Thymus (tissue), 11 donors: ENCODE measurements at regions not wholly inside any gene's neighbourhood (a gene's known extent, or its start where the extent isn't known, plus 50 kb on each side); places are given as distances from the start of the nearest gene placed in this dataset.

Source experiments
- DNase-seq, 9 donors: peaks; one replicate each; pipeline ENCODE4 v3.0.0-alpha.2; 2013; ENCODE audit warnings: low spot score in 9 of 9, low read depth in 6 of 9, missing footprints in 1 of 9
- H3K27ac ChIP-seq, 2 donors: one replicate each; pipeline ENCODE4 v1.5.1; 2013; ENCODE audit warnings: control low read depth in 1 of 2, low read depth in 1 of 2, low read length in 1 of 2, mild to moderate bottlenecking in 1 of 2, moderate library complexity in 1 of 2
- H3K27me3 ChIP-seq, 2 donors: one replicate each; pipeline ENCODE4 v1.5.1; 2013; ENCODE audit warnings: low read length in 1 of 2; ENCODE audit not compliant: control insufficient read depth in 2 of 2, insufficient read depth in 1 of 2
- H3K36me3 ChIP-seq, 2 donors: one replicate each; pipeline ENCODE4 v1.5.1; 2013; ENCODE audit warnings: low read length in 1 of 2, mild to moderate bottlenecking in 1 of 2, moderate library complexity in 1 of 2; ENCODE audit not compliant: control insufficient read depth in 2 of 2, insufficient read depth in 2 of 2
- H3K4me1 ChIP-seq, 2 donors: one replicate each; pipeline ENCODE4 v1.5.1; 2013; ENCODE audit warnings: low read length in 2 of 2; ENCODE audit not compliant: control insufficient read depth in 2 of 2, insufficient read depth in 2 of 2
- H3K4me3 ChIP-seq, 2 donors: one replicate each; pipeline ENCODE4 v1.5.1; 2013; ENCODE audit warnings: low read length in 2 of 2, control low read depth in 1 of 2, mild to moderate bottlenecking in 1 of 2
- H3K9me3 ChIP-seq, 2 donors: one replicate each; pipeline ENCODE4 v1.5.1; 2013; ENCODE audit warnings: low read length in 1 of 2, mild to moderate bottlenecking in 1 of 2; ENCODE audit not compliant: control insufficient read depth in 2 of 2, insufficient read depth in 1 of 2
- WGBS: extraction: QIAGEN DNeasy Blood & Tissue Kit; methylation state at CpG from one replicate; pipeline ENCODE4 v1.1.7; 2013; 5-methylcytosine and 5-hydroxymethylcytosine counted together
- donor health status: healthy.

DNA sequence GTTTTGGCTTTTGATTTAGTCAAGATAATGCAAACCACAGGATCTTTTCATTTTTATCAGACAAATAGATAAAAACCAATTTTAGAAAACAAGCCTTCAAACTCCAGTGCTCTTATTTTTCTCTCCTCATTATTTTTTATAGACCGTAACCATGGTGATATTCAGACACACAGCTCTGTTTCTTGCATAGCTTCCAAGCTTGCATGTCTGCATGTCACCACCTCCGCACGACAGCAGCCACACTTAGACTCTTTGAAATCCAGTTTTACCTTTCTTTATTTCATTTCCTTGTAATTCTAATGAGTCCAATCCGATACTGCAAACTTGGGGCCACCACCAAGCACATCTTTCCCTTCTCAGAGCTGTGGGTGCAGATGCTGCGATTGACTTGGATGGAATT is 94.3 kb upstream of the GPM6A start:
- no peak for DNase-seq
- 93% methylated on average over 5 of the region's 5 CpGs for WGBS
- Histone ChIP-seq H3K36me3 (no peaks in the 10 kb centered on the region), H3K27me3 (no peaks in the 10 kb centered on the region), H3K4me1 (no peaks in the 10 kb centered on the region), H3K9me3 (no peaks in the 10 kb centered on the region), H3K4me3 (no peak overlapping the region), H3K27ac (no peak overlapping the region)

DNA sequence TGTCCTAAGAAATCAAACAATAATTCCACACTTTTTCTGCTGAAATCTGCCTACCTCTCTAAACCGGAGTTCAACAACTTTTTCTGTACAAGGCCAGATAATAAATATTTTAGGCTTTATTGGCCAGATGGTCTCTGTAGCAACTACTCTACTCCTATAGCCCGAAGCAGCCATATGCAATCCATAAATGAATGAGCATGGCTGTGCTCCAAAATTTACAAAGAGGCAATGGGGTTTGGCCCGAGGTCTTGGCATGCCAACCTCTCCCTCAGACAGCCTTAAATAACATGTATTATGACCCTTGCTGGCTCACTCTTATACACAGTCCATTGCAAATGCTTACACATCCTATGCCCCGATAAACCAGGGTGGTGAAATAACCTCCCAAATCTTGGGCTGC is 98.6 kb upstream of the GPM6A start:
- H3K36me3 ChIP-seq, result no peaks in the 10 kb centered on the region
- 93% methylated on average over 4 of the region's 4 CpGs for WGBS
- no peak for DNase-seq
- H3K4me3 ChIP-seq, result no peak overlapping the region
- no peaks in the 10 kb centered on the region for H3K4me1 ChIP-seq
- H3K27me3 ChIP-seq, result no peaks in the 10 kb centered on the region
- no peaks in the 10 kb centered on the region for H3K9me3 ChIP-seq
- H3K27ac ChIP-seq, result no peak overlapping the region

DNA sequence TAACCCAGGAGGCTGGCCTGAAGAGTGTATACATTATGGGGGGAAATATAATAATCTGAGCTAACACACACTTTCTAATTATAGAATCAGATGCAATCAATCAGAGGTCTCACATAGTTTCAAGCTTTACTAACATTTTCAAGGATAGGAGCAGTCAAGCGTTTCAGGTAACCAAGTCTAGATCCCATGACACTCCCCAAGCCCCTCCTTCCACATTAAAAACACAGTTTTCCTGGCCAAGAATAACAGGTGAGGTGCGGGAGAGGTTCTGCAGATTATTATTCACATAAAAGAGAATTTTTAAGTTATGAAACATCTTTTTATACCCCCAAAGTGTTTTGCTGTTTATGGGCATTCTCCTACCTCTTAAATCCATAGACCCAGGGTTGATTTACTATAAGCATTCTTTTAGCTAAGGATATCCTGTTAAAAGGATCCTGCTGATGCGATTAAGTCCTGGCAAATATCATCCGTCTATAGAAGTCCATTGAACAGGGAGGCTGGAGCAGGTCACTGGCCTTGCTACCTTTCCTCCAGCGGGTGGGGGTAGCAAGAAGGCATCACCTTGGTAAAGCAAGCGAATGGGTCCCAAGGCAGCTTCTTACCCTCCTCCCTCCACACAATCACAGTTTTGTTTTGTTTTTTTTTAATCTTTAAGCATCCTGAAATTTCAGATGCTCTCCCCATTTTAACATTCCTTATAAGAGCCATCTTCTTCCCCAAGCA is 104.7 kb upstream of the GPM6A start:
- no peak overlapping the region for H3K27ac ChIP-seq
- H3K4me3 ChIP-seq, result no peak overlapping the region
- no peaks in the 10 kb centered on the region for H3K4me1 ChIP-seq
- H3K36me3 ChIP-seq, result no peaks in the 10 kb centered on the region
- 93% methylated on average over 6 of the region's 6 CpGs for WGBS
- no peaks in the 10 kb centered on the region for H3K9me3 ChIP-seq
- no peak for DNase-seq
- no peaks in the 10 kb centered on the region for H3K27me3 ChIP-seq

DNA sequence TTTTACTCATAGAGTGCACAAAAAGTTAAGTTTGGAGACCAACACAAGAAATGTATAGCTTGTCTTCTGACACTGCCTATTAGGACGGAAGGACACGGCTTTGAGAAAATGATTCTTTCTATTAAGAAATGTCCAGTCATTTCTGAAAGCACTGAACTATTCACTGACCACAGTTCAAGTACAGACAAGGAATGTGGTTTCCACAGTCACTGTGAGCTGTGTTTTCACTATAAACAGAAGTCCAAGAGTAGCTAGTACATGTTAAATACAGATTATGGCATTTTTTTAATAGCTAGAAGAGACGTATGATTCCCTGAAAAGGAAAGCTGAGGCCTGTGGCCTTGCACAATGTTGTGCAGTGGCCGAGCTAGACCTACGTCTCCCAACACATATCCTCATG is 115.1 kb upstream of the GPM6A start:
- 96% methylated on average over 5 of the region's 5 CpGs for whole genome bisulfite sequencing
- Histone ChIP-seq H3K4me1 (no peaks in the 10 kb centered on the region), H3K9me3 (no peaks in the 10 kb centered on the region), H3K27ac (no peak overlapping the region), H3K36me3 (no peaks in the 10 kb centered on the region), H3K27me3 (no peaks in the 10 kb centered on the region), H3K4me3 (no peak overlapping the region)
- DNase-seq, result no peak

DNA sequence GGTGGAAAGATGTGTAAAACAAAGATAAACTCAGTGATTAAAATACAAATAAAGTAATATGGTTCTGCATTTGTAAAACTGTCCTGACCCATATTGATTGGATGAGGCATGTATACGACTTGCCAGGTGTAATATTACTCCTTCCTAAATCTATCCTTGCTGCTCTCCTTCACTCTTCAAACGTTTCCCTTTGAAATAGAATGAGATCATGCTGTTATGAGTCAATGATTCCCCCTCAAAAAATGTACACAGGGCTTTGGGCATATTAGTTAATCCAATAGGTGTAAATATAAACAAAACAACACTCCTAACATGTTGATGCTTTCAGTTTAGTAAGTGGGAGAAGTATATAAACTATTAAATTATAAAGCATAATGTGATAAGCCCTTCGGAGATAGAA is 117.4 kb upstream of the GPM6A start:
- WGBS, result 83% methylated on average over 3 of the region's 3 CpGs
- Histone ChIP-seq H3K9me3 (no peaks in the 10 kb centered on the region), H3K4me3 (no peak overlapping the region)

DNA sequence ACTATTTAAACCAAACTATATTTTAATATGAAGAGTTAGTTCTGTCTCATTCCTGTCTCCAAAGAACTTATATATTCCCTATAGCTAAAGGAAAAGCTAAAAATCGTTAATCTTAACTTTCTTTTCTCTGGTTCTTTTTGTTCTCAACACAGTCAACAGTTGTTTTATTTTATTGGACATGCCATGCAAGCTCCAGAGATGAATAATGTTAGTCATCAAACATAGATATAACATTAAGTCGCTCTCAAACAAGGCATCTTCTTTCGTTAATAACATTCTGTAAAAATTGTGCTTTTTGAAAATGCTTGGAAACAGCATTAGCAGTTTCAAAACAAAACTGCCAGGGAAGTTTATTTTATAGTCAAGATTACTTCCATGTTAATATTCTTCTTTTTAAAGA is 117.9 kb upstream of the GPM6A start:
- Histone ChIP-seq H3K4me3 (no peak overlapping the region), H3K4me1 (no peaks in the 10 kb centered on the region), H3K27ac (no peak overlapping the region), H3K36me3 (no peaks in the 10 kb centered on the region), H3K27me3 (no peaks in the 10 kb centered on the region), H3K9me3 (no peaks in the 10 kb centered on the region)
- WGBS, result 92% methylated on average over 3 of the region's 3 CpGs
- no peak for DNase-seq

More for the DNA sequence above, 117.4 kb upstream of the GPM6A start:
- Histone ChIP-seq H3K27ac (no peak overlapping the region), H3K4me1 (no peaks in the 10 kb centered on the region), H3K36me3 (no peaks in the 10 kb centered on the region), H3K27me3 (no peaks in the 10 kb centered on the region)
- DNase-seq, result no peak

DNA sequence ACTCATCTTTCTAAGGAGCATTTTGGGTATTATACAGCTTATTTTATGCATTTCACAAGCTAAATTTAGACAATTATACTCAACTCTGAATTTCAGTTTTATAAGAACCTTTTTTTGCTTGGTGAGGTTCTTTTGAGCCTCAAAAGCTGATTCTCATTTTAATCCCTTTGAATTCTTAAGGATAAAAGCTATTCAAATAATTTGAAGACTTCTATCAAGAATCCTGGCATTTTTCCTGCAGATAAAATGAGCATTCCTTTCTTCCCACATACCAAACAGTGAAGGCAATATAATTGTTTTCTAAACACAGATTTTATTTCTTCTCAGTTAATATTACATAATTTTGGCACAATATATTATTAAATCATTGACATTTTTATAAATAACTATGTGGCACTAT is 118.4 kb upstream of the GPM6A start:
- no peaks in the 10 kb centered on the region for H3K4me1 ChIP-seq
- H3K27ac ChIP-seq, result no peak overlapping the region
- no peaks in the 10 kb centered on the region for H3K27me3 ChIP-seq
- DNase-seq, result no peak
- H3K4me3 ChIP-seq, result no peak overlapping the region
- H3K9me3 ChIP-seq, result no peaks in the 10 kb centered on the region
- no peaks in the 10 kb centered on the region for H3K36me3 ChIP-seq

DNA sequence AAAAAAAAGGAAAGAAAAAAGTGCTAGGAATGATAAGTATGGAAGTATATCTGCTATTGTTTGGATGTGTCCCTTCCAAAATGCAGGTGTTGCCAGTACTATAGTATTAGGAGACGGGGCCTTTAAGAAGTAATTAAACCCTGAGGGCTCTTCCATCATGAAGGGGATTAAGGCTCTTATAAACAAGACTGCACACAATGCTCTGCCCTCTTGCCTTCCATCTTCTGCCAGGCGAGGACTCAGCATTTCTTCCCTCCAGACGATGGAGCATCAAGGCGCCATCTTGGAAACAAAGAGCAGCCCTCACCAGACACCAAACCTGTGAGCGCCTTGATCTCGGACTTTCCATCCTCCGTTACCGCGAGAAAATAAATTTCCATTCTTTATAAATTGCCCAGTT is 120.1 kb upstream of the GPM6A start:
- Histone ChIP-seq H3K9me3 (no peaks in the 10 kb centered on the region), H3K27me3 (no peaks in the 10 kb centered on the region), H3K36me3 (no peaks in the 10 kb centered on the region), H3K4me3 (no peak overlapping the region), H3K4me1 (no peaks in the 10 kb centered on the region), H3K27ac (no peak overlapping the region)
- DNase-seq, result no peak
- 99% methylated on average over 9 of the region's 9 CpGs for WGBS

DNA sequence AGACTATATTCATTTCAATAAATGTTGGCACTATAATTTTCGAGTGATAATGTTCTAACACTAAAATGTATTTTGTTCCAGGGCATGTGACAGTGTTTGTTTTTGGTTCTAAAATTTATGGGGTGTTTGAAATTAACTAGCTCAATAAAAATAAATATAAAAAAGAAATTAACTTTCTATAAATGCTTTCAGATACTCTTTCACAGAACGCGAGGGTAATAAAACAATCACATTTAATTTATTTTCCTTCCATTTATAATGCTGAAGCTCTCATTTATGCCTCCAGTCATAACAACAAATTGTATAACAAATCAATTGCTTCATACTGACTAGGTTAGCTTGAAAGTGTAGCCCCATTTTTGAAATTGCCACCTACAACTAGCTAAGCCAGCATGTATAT is 122.4 kb upstream of the GPM6A start:
- H3K36me3 ChIP-seq, result no peaks in the 10 kb centered on the region
- H3K4me3 ChIP-seq, result no peak overlapping the region
- H3K27me3 ChIP-seq, result no peaks in the 10 kb centered on the region
- no peaks in the 10 kb centered on the region for H3K4me1 ChIP-seq
- no peaks in the 10 kb centered on the region for H3K9me3 ChIP-seq
- 95% methylated on average over 3 of the region's 3 CpGs for WGBS
- H3K27ac ChIP-seq, result no peak overlapping the region
- DNase-seq, result no peak
